CD8-positive, alpha-beta memory T cell (primary cell): ENCODE measurements at regions not wholly inside any gene's neighbourhood (a gene's known extent, or its start where the extent isn't known, plus 50 kb on each side); places are given as distances from the start of the nearest gene placed in this dataset.
"Not testable (repeated sequence)": the region's sequence is repeated elsewhere in the genome, so short reads cannot be mapped to it uniquely, and the experiment has no call there.

Source experiments
- CTCF ChIA-PET: fragments of 350-600 bp; sonication (Branson Sonifier 250); formaldehyde crosslinking; loops from one replicate; lab custom pipeline; 2021; ENCODE audit warnings: antibody characterized with exemption; lab: Charles Lee
- POLR2A ChIA-PET: fragments of 350-600 bp; sonication (Branson Sonifier 250); formaldehyde crosslinking; loops from one replicate; lab custom pipeline; 2021; ENCODE audit warnings: antibody characterized with exemption; lab: Charles Lee
- DNase-seq, 5 donors: peaks; one replicate each; pipeline versions ENCODE4 v3.0.0 to v3.0.0-alpha.2; 2020 to 2022; ENCODE audit warnings: mixed read lengths in 1 of 5
- H3K27ac ChIP-seq: one replicate; pipeline ENCODE4 v1.7.0; 2013; ENCODE audit warnings: low read depth, mild to moderate bottlenecking, low read length, moderate library complexity
- H3K27me3 ChIP-seq: 2 replicates; pipeline ENCODE4 v1.7.0; 2013; ENCODE audit warnings: low read length, mild to moderate bottlenecking; ENCODE audit not compliant: insufficient read depth, poor library complexity, severe bottlenecking
- H3K36me3 ChIP-seq: 2 replicates; pipeline ENCODE4 v1.7.0; 2013; ENCODE audit warnings: mild to moderate bottlenecking, low read length, moderate library complexity; ENCODE audit not compliant: insufficient read depth
- H3K4me1 ChIP-seq: 2 replicates; pipeline ENCODE4 v1.7.0; 2013; ENCODE audit warnings: mild to moderate bottlenecking, low read length, moderate library complexity; ENCODE audit not compliant: insufficient read depth
- H3K4me3 ChIP-seq: 2 replicates; pipeline ENCODE4 v1.7.0; 2013; ENCODE audit warnings: mild to moderate bottlenecking, low read length
- H3K9me3 ChIP-seq: 2 replicates; pipeline ENCODE4 v1.7.0; 2013; ENCODE audit warnings: mild to moderate bottlenecking, low read length
- H3K27ac Mint-ChIP-seq, 8 donors: one replicate each; pipeline ENCODE4 v1.8.0; 2020 to 2021; ENCODE audit warnings: mixed read lengths in 8 of 8, mild to moderate bottlenecking in 6 of 8, inconsistent platforms in 3 of 8, moderate library complexity in 3 of 8
- H3K27me3 Mint-ChIP-seq, 2 donors: one replicate each; pipeline ENCODE4 v1.8.0; 2020 to 2021; ENCODE audit warnings: mixed read lengths in 2 of 2, mild to moderate bottlenecking in 1 of 2, moderate library complexity in 1 of 2
- H3K36me3 Mint-ChIP-seq, 3 donors: one replicate each; pipeline ENCODE4 v1.8.0; 2020 to 2021; ENCODE audit warnings: mixed read lengths in 3 of 3, inconsistent platforms in 1 of 3, mild to moderate bottlenecking in 1 of 3
- H3K4me1 Mint-ChIP-seq, 3 donors: one replicate each; pipeline ENCODE4 v1.8.0; 2020 to 2021; ENCODE audit warnings: mixed read lengths in 3 of 3, inconsistent platforms in 1 of 3, mild to moderate bottlenecking in 1 of 3
- H3K4me3 Mint-ChIP-seq, 7 donors: one replicate each; pipeline ENCODE4 v1.8.0; 2020 to 2021; ENCODE audit warnings: mixed read lengths in 7 of 7, mild to moderate bottlenecking in 6 of 7, moderate library complexity in 4 of 7, inconsistent platforms in 2 of 7
- H3K9me3 Mint-ChIP-seq, 5 donors: one replicate each; pipeline ENCODE4 v1.8.0; 2020 to 2022; ENCODE audit warnings: mixed read lengths in 5 of 5, mild to moderate bottlenecking in 3 of 5, moderate library complexity in 2 of 5, inconsistent platforms in 1 of 5

DNA sequence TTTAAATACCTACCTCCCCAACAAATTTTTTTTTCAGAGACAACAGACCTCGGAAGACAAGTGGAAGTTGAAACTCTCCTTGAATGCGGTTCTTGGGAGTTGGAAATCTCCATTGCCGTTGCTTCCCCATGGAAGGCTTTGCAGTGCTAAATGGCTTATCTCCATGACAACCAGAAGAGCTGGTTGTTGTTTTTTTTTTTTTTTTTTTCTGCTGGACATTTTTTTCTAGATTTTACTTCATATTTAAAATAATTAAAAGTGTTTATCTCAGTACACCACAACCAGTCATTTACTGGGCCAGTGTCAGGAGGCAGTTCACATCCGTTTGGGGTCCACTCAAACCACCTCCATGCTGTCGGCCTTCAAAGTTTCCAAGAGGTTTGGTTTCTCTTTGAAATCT, 348.5 kb upstream of the PRKCQ start:
- DNase-seq = peak in 3 of 5 donors; percentile 5 to 60 (median 16)
- H3K27ac ChIP-seq = peak overlapping the region; percentile 73
- CTCF ChIA-PET = interaction anchor here (0.7 to 2.9 kb wide), 4 partner anchors 9 to 603 kb away, joined by 3 to 27 read pairs (median 8); no protein-coding TSS in a partner anchor
- peak overlapping the region; percentile 62 for H3K4me3 ChIP-seq
- peak overlapping the region; percentile 76 to 97 (median 93) for H3K27ac Mint-ChIP-seq
- no peaks in the 10 kb centered on the region for H3K36me3 Mint-ChIP-seq
- peaks cover 52% of the 10 kb centered on the region for H3K4me1 ChIP-seq
- H3K9me3 Mint-ChIP-seq = no peaks in the 10 kb centered on the region
- H3K36me3 ChIP-seq = no peaks in the 10 kb centered on the region
- no peaks in the 10 kb centered on the region for H3K27me3 Mint-ChIP-seq
- H3K9me3 ChIP-seq = no peaks in the 10 kb centered on the region
- H3K27me3 ChIP-seq = no peaks in the 10 kb centered on the region
- POLR2A ChIA-PET = interaction anchor here (0.6 to 2.8 kb wide), 3 partner anchors 231 to 483 kb away, joined by 3 to 14 read pairs (median 4); partner anchors contain the start of gene SFMBT2
- peaks cover 57 to 63% (median 61%) of the 10 kb centered on the region in 3 donors for H3K4me1 Mint-ChIP-seq
- peak overlapping the region; percentile 70 to 91 (median 81) for H3K4me3 Mint-ChIP-seq

DNA sequence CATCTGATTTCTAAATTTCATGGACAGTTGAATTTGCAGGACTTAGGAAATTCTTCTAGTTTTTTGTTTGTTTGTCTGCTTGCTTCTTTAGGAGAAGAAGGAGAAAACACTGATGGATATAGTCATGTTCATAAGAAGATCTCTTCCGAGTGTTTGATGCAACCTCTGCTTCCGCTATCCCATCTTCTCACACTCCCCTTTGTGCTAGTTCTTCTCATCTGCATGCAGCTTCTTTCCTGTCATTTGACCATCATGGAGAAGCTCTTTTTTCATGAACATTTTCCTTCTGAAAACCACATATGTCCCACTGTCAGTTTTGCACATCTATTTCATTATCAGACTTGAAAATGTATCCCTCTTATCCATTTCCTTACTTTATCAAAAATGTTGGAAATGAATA, 346.9 kb upstream of the PRKCQ start:
- peaks cover 52% of the 10 kb centered on the region for H3K4me1 ChIP-seq
- no peaks in the 10 kb centered on the region for H3K9me3 ChIP-seq

GRCh38 chr10:6925146-6925545, 345.1 kb upstream of the PRKCQ start:
- Histone ChIP-seq H3K27me3 (no peaks in the 10 kb centered on the region), H3K4me1 (peaks cover 56% of the 10 kb centered on the region), H3K9me3 (no peaks in the 10 kb centered on the region), H3K4me3 (no peak overlapping the region), H3K36me3 (no peaks in the 10 kb centered on the region), H3K27ac (no peak overlapping the region)
- CTCF ChIA-PET = interaction anchor here (1.3 to 1.7 kb wide), 2 partner anchors 13 to 601 kb away, joined by 3 read pairs; no protein-coding TSS in a partner anchor
- no peak for DNase-seq
- H3K4me3 Mint-ChIP-seq = peak overlapping the region in 6 of 7 donors; percentile 25 to 83 (median 76)
- no peaks in the 10 kb centered on the region for H3K36me3 Mint-ChIP-seq
- H3K9me3 Mint-ChIP-seq = no peaks in the 10 kb centered on the region
- peaks cover 60 to 68% (median 65%) of the 10 kb centered on the region in 3 donors for H3K4me1 Mint-ChIP-seq
- H3K27me3 Mint-ChIP-seq = no peaks in the 10 kb centered on the region
- POLR2A ChIA-PET = no interaction called here
- H3K27ac Mint-ChIP-seq = peak overlapping the region in 4 of 8 donors; percentile 4 to 58 (median 25)

More for the DNA sequence above, 346.9 kb upstream of the PRKCQ start:
- no peaks in the 10 kb centered on the region for H3K27me3 ChIP-seq
- peak overlapping the region; percentile 60 to 91 (median 80) for H3K4me3 Mint-ChIP-seq
- POLR2A ChIA-PET = interaction anchor here (1.0 to 2.8 kb wide), 2 partner anchors 482 to 484 kb away, joined by 4 to 14 read pairs; partner anchors contain the start of gene SFMBT2
- peak overlapping the region; percentile 31 for H3K4me3 ChIP-seq
- H3K36me3 Mint-ChIP-seq = no peaks in the 10 kb centered on the region
- no peaks in the 10 kb centered on the region for H3K27me3 Mint-ChIP-seq
- H3K27ac ChIP-seq = no peak overlapping the region
- no peaks in the 10 kb centered on the region for H3K36me3 ChIP-seq
- peak overlapping the region in 7 of 8 donors; percentile 58 to 93 (median 80) for H3K27ac Mint-ChIP-seq
- peaks cover 57 to 63% (median 61%) of the 10 kb centered on the region in 3 donors for H3K4me1 Mint-ChIP-seq
- CTCF ChIA-PET = interaction anchor here (0.7 to 2.9 kb wide), 6 partner anchors 8 to 490 kb away, joined by 3 to 27 read pairs (median 5); partner anchors contain the start of gene SFMBT2
- DNase-seq = no peak
- H3K9me3 Mint-ChIP-seq = no peaks in the 10 kb centered on the region

- CTCF ChIA-PET = interaction anchor here (1.3 to 1.7 kb wide), 3 partner anchors 12 to 602 kb away, joined by 3 to 4 read pairs (median 3); partner anchors contain the start of gene SFMBT2
- peaks cover 56 to 63% (median 62%) of the 10 kb centered on the region in 3 donors for H3K4me1 Mint-ChIP-seq
- peaks cover 56% of the 10 kb centered on the region for H3K4me1 ChIP-seq
These were observed 344.1 kb upstream of the PRKCQ start for GRCh38 chr10:6924166-6924565.

DNA sequence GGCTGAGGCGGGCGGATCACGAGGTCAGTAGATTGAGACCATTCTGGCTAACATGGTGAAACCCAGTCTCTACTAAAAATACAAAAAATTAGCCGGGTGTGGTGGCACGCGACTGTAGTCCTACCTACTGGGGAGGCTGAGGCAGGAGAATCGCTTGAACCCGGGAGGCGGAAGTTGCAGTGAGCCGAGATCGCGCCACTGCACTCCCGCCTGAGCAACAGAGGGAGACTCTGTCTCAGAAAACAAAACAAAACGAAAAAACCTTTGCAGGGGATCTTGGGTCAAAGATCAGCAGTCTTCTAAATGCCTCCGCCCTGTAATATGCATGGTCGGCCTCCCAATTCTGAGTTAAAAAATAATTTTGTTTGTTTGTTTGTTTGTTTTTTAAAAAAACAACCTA, 340.9 kb upstream of the PRKCQ start:
- H3K36me3 Mint-ChIP-seq, DNase-seq, H3K4me3 ChIP-seq, H3K27ac Mint-ChIP-seq, H3K27me3 Mint-ChIP-seq, H3K4me3 Mint-ChIP-seq, POLR2A ChIA-PET, H3K27me3 ChIP-seq, H3K9me3 ChIP-seq, H3K9me3 Mint-ChIP-seq, H3K36me3 ChIP-seq: not testable (repeated sequence)
- Histone ChIP-seq H3K4me1 (peaks cover 24% of the 10 kb centered on the region), H3K27ac (peak overlapping the region; percentile 51)
- CTCF ChIA-PET = interaction anchor here (1.1 to 3.7 kb wide), 10 partner anchors 7 to 604 kb away, joined by 3 to 40 read pairs (median 12); partner anchors contain the start of gene SFMBT2
- peaks cover 28 to 44% (median 38%) of the 10 kb centered on the region in 3 donors for H3K4me1 Mint-ChIP-seq

More at GRCh38 chr10:6924166-6924565, 344.1 kb upstream of the PRKCQ start:
- DNase-seq = no peak
- Mint-ChIP-seq H3K9me3 (no peaks in the 10 kb centered on the region), H3K27me3 (no peaks in the 10 kb centered on the region), H3K27ac (no peak overlapping the region), H3K4me3 (no peak overlapping the region), H3K36me3 (no peaks in the 10 kb centered on the region)
- H3K9me3 ChIP-seq = no peaks in the 10 kb centered on the region
- H3K27me3 ChIP-seq = no peaks in the 10 kb centered on the region
- POLR2A ChIA-PET = no interaction called here
- H3K27ac ChIP-seq = no peak overlapping the region
- no peak overlapping the region for H3K4me3 ChIP-seq
- H3K36me3 ChIP-seq = no peaks in the 10 kb centered on the region

- Mint-ChIP-seq H3K4me1 (peaks cover 22 to 37% (median 31%) of the 10 kb centered on the region in 3 donors), H3K9me3 (no peaks in the 10 kb centered on the region), H3K27me3 (peaks cover 0 to 2% of the 10 kb centered on the region in 2 donors), H3K4me3 (peak overlapping the region in 6 of 7 donors; percentile 1 to 75 (median 49)), H3K27ac (peak overlapping the region in 2 of 8 donors; percentile 10 to 63), H3K36me3 (no peaks in the 10 kb centered on the region)
- H3K9me3 ChIP-seq = no peaks in the 10 kb centered on the region
- ChIA-PET POLR2A (interaction anchor here (0.6 to 0.8 kb wide), 3 partner anchors 9 to 491 kb away, joined by 3 to 8 read pairs (median 5); no protein-coding TSS in a partner anchor), CTCF (interaction anchor here (0.7 to 3.7 kb wide), 35 partner anchors 7 to 767 kb away, joined by 3 to 40 read pairs (median 4); partner anchors contain the start of gene SFMBT2)
- H3K4me1 ChIP-seq = peaks cover 17% of the 10 kb centered on the region
- no peaks in the 10 kb centered on the region for H3K36me3 ChIP-seq
- H3K27me3 ChIP-seq = no peaks in the 10 kb centered on the region
- DNase-seq = peak; percentile 61 to 85 (median 62)
- peak overlapping the region; percentile 51 for H3K27ac ChIP-seq
- peak overlapping the region; percentile 5 for H3K4me3 ChIP-seq
These were observed 340.3 kb upstream of the PRKCQ start for GRCh38 chr10:6920072-6921019.

DNA sequence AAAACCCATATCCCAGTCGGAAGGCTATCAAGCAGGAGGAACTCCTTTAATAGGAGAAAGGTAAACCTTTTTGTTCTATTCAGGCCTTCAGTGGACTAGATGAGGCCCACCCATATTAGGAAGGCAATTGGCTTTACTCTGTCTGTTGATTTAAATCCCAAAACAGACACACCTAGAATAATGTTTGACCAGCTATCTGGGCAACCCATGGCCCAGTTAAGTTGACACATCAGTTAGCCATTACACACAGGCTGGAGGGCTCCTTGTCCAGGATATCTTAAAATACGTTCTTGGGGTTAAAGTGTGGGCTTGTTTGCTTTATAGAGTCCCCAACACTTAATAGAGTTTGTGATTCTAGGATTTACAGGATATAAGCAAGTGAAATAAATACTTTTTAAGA, 339.0 kb upstream of the PRKCQ start:
- ChIA-PET CTCF (interaction anchor here (0.7 to 3.7 kb wide), 22 partner anchors 9 to 768 kb away, joined by 3 to 40 read pairs (median 4); partner anchors contain the start of gene SFMBT2), POLR2A (interaction anchor here (0.6 kb wide), 1 partner anchor 14 kb away, joined by 3 read pairs; no protein-coding TSS in a partner anchor)
- Histone ChIP-seq H3K9me3 (no peaks in the 10 kb centered on the region), H3K27ac (no peak overlapping the region), H3K4me3 (no peak overlapping the region), H3K4me1 (peaks cover 8% of the 10 kb centered on the region), H3K36me3 (no peaks in the 10 kb centered on the region), H3K27me3 (no peaks in the 10 kb centered on the region)
- no peak overlapping the region for H3K4me3 Mint-ChIP-seq
- H3K27me3 Mint-ChIP-seq = peaks cover 0 to 2% of the 10 kb centered on the region in 2 donors
- H3K27ac Mint-ChIP-seq = peak overlapping the region in 1 of 8 donors; percentile 48
- no peaks in the 10 kb centered on the region for H3K9me3 Mint-ChIP-seq
- DNase-seq = no peak
- H3K36me3 Mint-ChIP-seq = no peaks in the 10 kb centered on the region
- H3K4me1 Mint-ChIP-seq = peaks cover 13 to 24% (median 18%) of the 10 kb centered on the region in 3 donors
